Loucy (cell line): ENCODE measurements at regions not wholly inside any gene's neighbourhood (a gene's known extent, or its start where the extent isn't known, plus 50 kb on each side); places are given as distances from the start of the nearest gene placed in this dataset.

Source experiments
- H2AFZ ChIP-seq: fragments of 200-600 bp; sonication (generic); 2 replicates; pipeline ENCODE4 v1.6.0; 2016; ENCODE audit warnings: antibody characterized with exemption, mild to moderate bottlenecking, low read length, moderate library complexity
- H3F3A ChIP-seq: fragments of 200-600 bp; 2 replicates; pipeline ENCODE4 v1.6.0; 2016; ENCODE audit warnings: antibody characterized with exemption, low read depth, mild to moderate bottlenecking
- H3K27me3 ChIP-seq: fragments of 200-600 bp; sonication (generic); 2 replicates; pipeline ENCODE4 v1.6.1; 2014; ENCODE audit warnings: low read length, mild to moderate bottlenecking; ENCODE audit not compliant: insufficient read depth, poor library complexity, severe bottlenecking
- H3K36me3 ChIP-seq: fragments of 200-600 bp; sonication (generic); 2 replicates; pipeline ENCODE4 v1.6.1; 2016; ENCODE audit warnings: low read length; ENCODE audit not compliant: insufficient read depth
- H3K4me1 ChIP-seq: fragments of 200-600 bp; sonication (generic); 2 replicates; pipeline ENCODE4 v1.5.1; 2014; ENCODE audit warnings: low read length, mild to moderate bottlenecking; ENCODE audit not compliant: insufficient read depth, poor library complexity, severe bottlenecking
- H3K4me2 ChIP-seq: fragments of 200-600 bp; sonication (generic); 2 replicates; pipeline ENCODE4 v1.6.0; 2014; ENCODE audit warnings: antibody characterized with exemption, low read length, low read depth, mild to moderate bottlenecking; ENCODE audit not compliant: poor library complexity, severe bottlenecking
- H3K4me3 ChIP-seq: fragments of 200-600 bp; sonication (generic); 2 replicates; pipeline ENCODE4 v1.5.1; 2014; ENCODE audit warnings: low read length, mild to moderate bottlenecking, mixed read lengths; ENCODE audit not compliant: poor library complexity, severe bottlenecking
- H3K79me2 ChIP-seq: fragments of 200-600 bp; sonication (generic); 2 replicates; pipeline ENCODE4 v1.6.1; 2014; ENCODE audit warnings: low read length; ENCODE audit not compliant: insufficient read depth
- H3K9ac ChIP-seq: fragments of 200-600 bp; sonication (generic); 2 replicates; pipeline ENCODE4 v1.6.0; 2014; ENCODE audit warnings: mild to moderate bottlenecking, low read depth, low read length, moderate library complexity; ENCODE audit not compliant: poor library complexity, severe bottlenecking
- H3K9me2 ChIP-seq: fragments of 200-600 bp; sonication (generic); replicated peaks from 2 replicates; pipeline ENCODE4 v1.6.1; 2016; ENCODE audit warnings: low read depth, low read length, mixed read lengths
- H3K9me3 ChIP-seq: fragments of 200-600 bp; sonication (generic); 2 replicates; pipeline ENCODE4 v1.6.1; 2014; ENCODE audit warnings: mild to moderate bottlenecking, antibody characterized with exemption, low read length, low read depth; ENCODE audit not compliant: insufficient read depth
- H4K20me1 ChIP-seq: fragments of 200-600 bp; sonication (generic); 2 replicates; pipeline ENCODE4 v1.6.0; 2014; ENCODE audit warnings: antibody characterized with exemption, low read length, mild to moderate bottlenecking; ENCODE audit not compliant: insufficient read depth, poor library complexity, severe bottlenecking
- EZH2phosphoT487 ChIP-seq: fragments of 200-600 bp; IDR thresholded peaks from 2 replicates; pipeline ENCODE4 v1.6.1; 2018; ENCODE audit warnings: antibody characterized with exemption, mild to moderate bottlenecking, moderate library complexity, borderline replicate concordance
- TF ChIP-seq, protein P1 (sequence below): fragments of 200-600 bp; sonication (generic); conservative IDR thresholded peaks from 2 replicates; pipeline ENCODE4 v1.5.1; 2014; ENCODE audit warnings: mild to moderate bottlenecking, antibody characterized with exemption, low read length

DNA sequence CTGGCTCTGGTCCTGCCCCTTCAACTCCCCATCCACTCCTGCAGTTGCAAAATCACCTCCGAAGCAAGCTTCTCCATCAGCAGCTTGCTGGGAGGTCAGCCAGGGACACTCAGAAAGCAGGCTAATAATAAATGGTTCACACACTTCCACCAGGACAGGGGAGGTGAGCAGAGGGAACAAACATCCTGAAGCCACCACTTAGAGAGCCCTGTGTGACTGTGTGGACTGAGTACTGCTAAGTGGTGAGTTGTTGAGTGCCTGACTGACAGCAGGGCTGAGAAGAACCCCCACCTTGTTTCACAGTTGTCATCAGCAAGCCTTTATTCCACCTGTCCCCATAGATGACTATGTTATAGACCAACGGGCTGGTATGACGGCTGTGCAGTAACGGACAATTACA is 213.9 kb downstream of the CBLN1 start:
- no peaks in the 10 kb centered on the region for H4K20me1 ChIP-seq
- no peaks in the 10 kb centered on the region for H3K4me1 ChIP-seq
- no peaks in the 10 kb centered on the region for H3K9me3 ChIP-seq
- no peaks in the 10 kb centered on the region for H3K79me2 ChIP-seq
- no peaks in the 10 kb centered on the region for H3K27me3 ChIP-seq
- H3K9ac ChIP-seq = no peak overlapping the region
- H3K9me2 ChIP-seq = no peaks in the 10 kb centered on the region
- H3K36me3 ChIP-seq = no peaks in the 10 kb centered on the region
- H3F3A ChIP-seq = no peaks in the 10 kb centered on the region
- H3K4me3 ChIP-seq = no peak overlapping the region
- no peak overlapping the region for H2AFZ ChIP-seq
- TF ChIP-seq, protein P1, sequence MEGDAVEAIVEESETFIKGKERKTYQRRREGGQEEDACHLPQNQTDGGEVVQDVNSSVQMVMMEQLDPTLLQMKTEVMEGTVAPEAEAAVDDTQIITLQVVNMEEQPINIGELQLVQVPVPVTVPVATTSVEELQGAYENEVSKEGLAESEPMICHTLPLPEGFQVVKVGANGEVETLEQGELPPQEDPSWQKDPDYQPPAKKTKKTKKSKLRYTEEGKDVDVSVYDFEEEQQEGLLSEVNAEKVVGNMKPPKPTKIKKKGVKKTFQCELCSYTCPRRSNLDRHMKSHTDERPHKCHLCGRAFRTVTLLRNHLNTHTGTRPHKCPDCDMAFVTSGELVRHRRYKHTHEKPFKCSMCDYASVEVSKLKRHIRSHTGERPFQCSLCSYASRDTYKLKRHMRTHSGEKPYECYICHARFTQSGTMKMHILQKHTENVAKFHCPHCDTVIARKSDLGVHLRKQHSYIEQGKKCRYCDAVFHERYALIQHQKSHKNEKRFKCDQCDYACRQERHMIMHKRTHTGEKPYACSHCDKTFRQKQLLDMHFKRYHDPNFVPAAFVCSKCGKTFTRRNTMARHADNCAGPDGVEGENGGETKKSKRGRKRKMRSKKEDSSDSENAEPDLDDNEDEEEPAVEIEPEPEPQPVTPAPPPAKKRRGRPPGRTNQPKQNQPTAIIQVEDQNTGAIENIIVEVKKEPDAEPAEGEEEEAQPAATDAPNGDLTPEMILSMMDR = no peak
- no peak for TF ChIP-seq EZH2phosphoT487
- no peak overlapping the region for H3K4me2 ChIP-seq

DNA sequence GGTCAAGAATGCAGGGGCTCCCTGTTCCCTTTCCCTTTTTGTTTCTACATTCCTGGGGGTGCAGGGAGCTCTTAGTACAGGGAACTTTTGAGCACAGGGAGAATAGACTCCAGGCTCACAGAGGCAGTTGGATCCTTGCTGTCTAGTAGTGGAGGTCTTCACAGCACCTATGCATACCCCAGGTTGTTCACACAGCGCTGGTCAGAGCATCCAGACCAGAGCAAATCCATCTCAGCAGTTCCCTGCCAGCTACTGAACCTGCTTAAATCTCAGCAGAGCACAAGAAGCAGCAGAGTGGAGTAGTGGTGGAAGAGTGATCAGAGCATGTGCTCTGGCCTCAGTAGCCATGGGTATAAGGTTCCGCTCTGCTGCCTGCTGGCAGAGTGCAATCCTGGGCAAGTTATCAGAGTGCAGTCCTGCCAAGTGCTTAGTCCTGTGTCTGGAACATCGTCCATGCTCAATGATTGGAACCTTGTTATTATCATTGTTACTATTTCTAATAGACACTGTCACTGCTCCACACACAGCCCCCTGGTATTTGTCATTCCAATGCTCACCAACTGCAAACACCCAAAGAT is 220.4 kb downstream of the CBLN1 start:
- TF ChIP-seq, protein P1 = no peak
- TF ChIP-seq EZH2phosphoT487 = no peak
- Histone ChIP-seq H3K4me3 (no peak overlapping the region), H3K4me1 (no peaks in the 10 kb centered on the region), H2AFZ (no peak overlapping the region), H3K36me3 (no peaks in the 10 kb centered on the region), H3K79me2 (no peaks in the 10 kb centered on the region), H3F3A (no peaks in the 10 kb centered on the region), H3K9me2 (no peaks in the 10 kb centered on the region), H3K9me3 (no peaks in the 10 kb centered on the region), H4K20me1 (no peaks in the 10 kb centered on the region), H3K9ac (no peak overlapping the region), H3K27me3 (no peaks in the 10 kb centered on the region), H3K4me2 (no peak overlapping the region)

DNA sequence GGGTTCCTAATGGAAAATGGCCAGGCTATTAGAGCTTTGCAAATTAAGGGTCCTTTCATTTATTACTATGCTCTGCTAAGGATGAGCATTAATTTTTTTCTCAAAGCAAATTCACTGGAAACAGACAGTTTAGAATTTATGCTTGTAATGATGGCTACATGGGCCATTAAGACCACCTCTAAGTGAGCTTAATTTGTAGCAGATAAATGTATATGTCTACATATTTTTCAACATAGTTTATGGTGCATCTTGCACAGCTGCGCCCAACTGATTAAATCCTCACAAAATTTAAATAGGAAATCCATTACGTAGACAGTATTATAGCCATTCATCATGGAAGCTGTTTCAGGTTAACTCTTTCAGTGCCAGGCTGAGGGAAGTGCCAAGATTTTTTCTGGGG is 220.9 kb downstream of the CBLN1 start:
- TF ChIP-seq, protein P1 = no peak
- no peak for TF ChIP-seq EZH2phosphoT487

More for the DNA sequence above, 220.9 kb downstream of the CBLN1 start:
- H3K4me2 ChIP-seq = no peak overlapping the region
- no peak overlapping the region for H3K4me3 ChIP-seq
- no peaks in the 10 kb centered on the region for H3K9me3 ChIP-seq
- no peak overlapping the region for H2AFZ ChIP-seq
- H3K27me3 ChIP-seq = no peaks in the 10 kb centered on the region
- H3K4me1 ChIP-seq = no peaks in the 10 kb centered on the region
- no peak overlapping the region for H3K9ac ChIP-seq
- H3K79me2 ChIP-seq = no peaks in the 10 kb centered on the region
- H4K20me1 ChIP-seq = no peaks in the 10 kb centered on the region
- H3K9me2 ChIP-seq = no peaks in the 10 kb centered on the region
- H3F3A ChIP-seq = no peaks in the 10 kb centered on the region
- H3K36me3 ChIP-seq = no peaks in the 10 kb centered on the region
